IPS-15b (cell line): ENCODE measurements at regions not wholly inside any gene's neighbourhood (a gene's known extent, or its start where the extent isn't known, plus 50 kb on each side); places are given as distances from the start of the nearest gene placed in this dataset.

Experiments
- H3K27me3 ChIP-seq: one replicate; pipeline ENCODE4 v1.6.1; 2013; ENCODE audit warnings: low read length; ENCODE audit not compliant: control insufficient read depth, insufficient read depth
- H3K36me3 ChIP-seq: one replicate; pipeline ENCODE4 v1.6.1; 2013; ENCODE audit warnings: low read length; ENCODE audit not compliant: control insufficient read depth, insufficient read depth
- H3K4me1 ChIP-seq: one replicate; pipeline ENCODE4 v1.6.1; 2013; ENCODE audit warnings: mild to moderate bottlenecking, low read length; ENCODE audit not compliant: control insufficient read depth, insufficient read depth
- H3K4me3 ChIP-seq: one replicate; pipeline ENCODE4 v1.5.1; 2013; ENCODE audit warnings: low read depth, low read length
- H3K9ac ChIP-seq: one replicate; pipeline ENCODE4 v1.6.1; 2013; ENCODE audit warnings: low read depth, mild to moderate bottlenecking, low read length
- H3K9me3 ChIP-seq: one replicate; pipeline ENCODE4 v1.6.1; 2013; ENCODE audit warnings: mild to moderate bottlenecking, low read length; ENCODE audit not compliant: control insufficient read depth, insufficient read depth

DNA sequence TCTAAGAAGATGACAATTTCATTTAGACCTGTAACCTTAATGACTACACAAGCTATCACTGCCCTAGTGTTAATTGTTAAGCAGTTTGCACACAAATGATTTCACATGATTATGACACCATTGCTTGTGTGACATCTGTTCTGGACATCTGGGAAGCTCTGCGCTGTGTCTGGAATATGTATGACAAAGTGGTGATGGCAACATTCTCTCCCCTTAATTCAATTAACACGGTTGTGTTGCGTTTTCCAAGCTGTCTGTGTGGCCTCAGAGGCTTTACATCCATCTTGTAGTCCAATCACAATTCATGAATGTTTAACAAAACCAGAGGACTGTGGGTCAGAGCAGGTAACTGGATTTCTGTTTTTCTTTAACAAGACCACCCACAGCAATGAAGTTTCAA, 204.4 kb downstream of the COG6 start:
- Histone ChIP-seq H3K36me3 (no peaks in the 10 kb centered on the region), H3K4me3 (no peak overlapping the region), H3K9ac (no peak overlapping the region), H3K4me1 (no peaks in the 10 kb centered on the region), H3K27me3 (no peaks in the 10 kb centered on the region), H3K9me3 (no peaks in the 10 kb centered on the region)

DNA sequence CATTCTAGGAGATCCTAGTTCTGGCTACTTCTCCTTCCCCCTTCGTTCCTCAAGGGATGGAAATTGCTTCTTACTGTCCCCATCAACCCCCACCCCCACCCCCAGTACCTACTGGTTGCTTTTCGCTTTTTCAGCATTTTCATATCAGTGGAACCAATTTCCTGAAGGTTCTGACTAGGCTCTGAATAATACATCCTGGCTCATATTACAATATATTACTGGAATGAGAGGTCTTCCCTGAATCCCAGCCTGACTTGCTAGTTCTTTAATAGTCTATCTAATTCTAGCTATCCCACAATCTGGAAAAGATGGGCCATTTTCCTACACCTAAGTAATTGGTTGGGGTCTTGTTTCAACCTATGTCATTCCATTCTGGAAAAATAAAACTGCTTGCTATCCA, 207.4 kb downstream of the COG6 start:
- Histone ChIP-seq H3K27me3 (no peaks in the 10 kb centered on the region), H3K9ac (no peak overlapping the region), H3K4me3 (no peak overlapping the region), H3K9me3 (no peaks in the 10 kb centered on the region), H3K4me1 (no peaks in the 10 kb centered on the region), H3K36me3 (no peaks in the 10 kb centered on the region)

DNA sequence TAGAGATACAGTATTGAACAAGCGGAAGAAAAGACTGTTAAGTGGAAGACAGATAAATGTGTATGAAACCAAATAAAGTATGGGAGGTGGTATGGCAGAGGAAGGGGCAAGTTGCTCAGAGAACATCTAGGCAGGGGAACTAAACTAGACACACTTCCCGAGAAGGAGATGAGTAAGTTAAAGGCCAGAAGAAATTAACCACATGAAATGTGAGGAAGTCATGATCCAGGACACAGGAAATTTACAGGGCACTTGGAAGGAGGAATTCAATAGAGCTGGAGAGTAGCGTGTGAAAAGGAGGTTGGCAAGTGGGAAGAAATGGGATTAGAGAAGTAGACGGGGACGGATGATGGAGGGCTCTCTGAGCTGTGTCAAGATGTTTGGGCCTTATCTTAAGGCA, 208.8 kb downstream of the COG6 start:
- no peaks in the 10 kb centered on the region for H3K4me1 ChIP-seq
- no peak overlapping the region for H3K9ac ChIP-seq
- H3K36me3 ChIP-seq: no peaks in the 10 kb centered on the region
- H3K4me3 ChIP-seq: no peak overlapping the region
- no peaks in the 10 kb centered on the region for H3K9me3 ChIP-seq
- H3K27me3 ChIP-seq: no peaks in the 10 kb centered on the region

DNA sequence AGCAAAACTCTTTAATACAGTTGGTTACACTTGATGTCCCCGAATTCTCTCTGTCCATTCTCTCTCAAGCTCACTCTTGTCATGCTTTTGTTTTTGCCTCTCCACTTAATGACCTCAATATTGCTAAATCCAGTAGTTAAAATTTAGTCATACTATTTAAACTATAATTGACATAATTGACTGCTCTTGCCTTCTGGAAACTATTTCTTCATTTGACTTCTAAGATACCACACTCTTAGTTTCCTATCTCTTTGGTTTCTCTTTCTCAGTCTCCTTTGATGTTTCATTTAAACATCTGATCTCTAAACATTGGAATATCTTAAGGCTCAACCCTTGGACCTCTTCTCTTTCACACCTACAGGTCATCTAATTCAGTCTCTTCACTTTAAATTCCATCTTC, 211.3 kb downstream of the COG6 start:
- Histone ChIP-seq H3K9me3 (no peaks in the 10 kb centered on the region), H3K9ac (no peak overlapping the region), H3K4me1 (no peaks in the 10 kb centered on the region), H3K27me3 (no peaks in the 10 kb centered on the region), H3K36me3 (no peaks in the 10 kb centered on the region), H3K4me3 (no peak overlapping the region)

DNA sequence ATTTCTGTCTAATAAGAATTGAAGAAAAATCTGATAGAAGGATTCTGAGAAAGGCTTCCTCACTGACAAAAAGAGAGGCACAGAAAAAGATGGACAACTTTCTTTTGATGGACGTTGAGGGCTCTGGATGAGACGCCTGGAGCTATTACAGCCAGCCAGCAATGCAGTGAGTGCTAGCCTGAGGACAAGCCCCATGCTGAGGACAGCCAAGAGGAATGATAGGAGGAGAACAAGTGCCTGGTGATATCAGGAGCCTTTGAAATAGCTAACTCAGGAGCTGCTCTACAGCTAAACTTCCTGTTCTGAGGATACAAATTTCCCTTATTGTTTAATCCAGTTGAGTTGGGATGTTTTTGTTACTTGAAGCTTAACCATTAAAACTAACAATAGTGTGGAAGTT, 212.3 kb downstream of the COG6 start:
- Histone ChIP-seq H3K36me3 (no peaks in the 10 kb centered on the region), H3K27me3 (no peaks in the 10 kb centered on the region), H3K9me3 (no peaks in the 10 kb centered on the region), H3K9ac (no peak overlapping the region), H3K4me1 (no peaks in the 10 kb centered on the region), H3K4me3 (no peak overlapping the region)

DNA sequence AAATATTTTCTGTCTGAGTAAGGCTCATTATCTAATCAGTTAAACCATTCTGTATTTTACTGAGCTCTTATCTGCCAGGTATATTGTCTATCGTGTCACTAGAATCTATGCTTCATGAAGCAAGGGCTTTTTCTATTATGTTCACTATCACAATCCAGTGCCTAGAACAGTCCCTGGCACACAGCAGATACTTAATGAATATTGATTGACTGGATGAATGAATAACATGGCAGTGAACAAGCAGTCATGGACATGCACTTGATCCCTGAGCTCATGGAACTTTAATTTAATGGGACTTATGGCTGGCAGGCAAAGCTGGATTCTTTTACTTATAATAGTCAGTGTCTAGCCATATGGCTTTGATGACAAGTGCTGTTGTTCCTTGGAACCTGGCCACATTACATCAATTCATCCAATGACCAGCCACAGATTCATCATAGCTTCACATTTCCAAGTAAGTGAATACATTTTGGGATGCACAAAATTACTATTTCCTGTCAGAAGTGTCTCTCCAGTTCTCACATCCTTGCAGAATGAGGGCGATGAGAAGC, 214.8 kb downstream of the COG6 start:
- no peak overlapping the region for H3K4me3 ChIP-seq
- no peak overlapping the region for H3K9ac ChIP-seq
- H3K27me3 ChIP-seq: no peaks in the 10 kb centered on the region
- H3K9me3 ChIP-seq: no peaks in the 10 kb centered on the region
- no peaks in the 10 kb centered on the region for H3K4me1 ChIP-seq
- H3K36me3 ChIP-seq: no peaks in the 10 kb centered on the region

DNA sequence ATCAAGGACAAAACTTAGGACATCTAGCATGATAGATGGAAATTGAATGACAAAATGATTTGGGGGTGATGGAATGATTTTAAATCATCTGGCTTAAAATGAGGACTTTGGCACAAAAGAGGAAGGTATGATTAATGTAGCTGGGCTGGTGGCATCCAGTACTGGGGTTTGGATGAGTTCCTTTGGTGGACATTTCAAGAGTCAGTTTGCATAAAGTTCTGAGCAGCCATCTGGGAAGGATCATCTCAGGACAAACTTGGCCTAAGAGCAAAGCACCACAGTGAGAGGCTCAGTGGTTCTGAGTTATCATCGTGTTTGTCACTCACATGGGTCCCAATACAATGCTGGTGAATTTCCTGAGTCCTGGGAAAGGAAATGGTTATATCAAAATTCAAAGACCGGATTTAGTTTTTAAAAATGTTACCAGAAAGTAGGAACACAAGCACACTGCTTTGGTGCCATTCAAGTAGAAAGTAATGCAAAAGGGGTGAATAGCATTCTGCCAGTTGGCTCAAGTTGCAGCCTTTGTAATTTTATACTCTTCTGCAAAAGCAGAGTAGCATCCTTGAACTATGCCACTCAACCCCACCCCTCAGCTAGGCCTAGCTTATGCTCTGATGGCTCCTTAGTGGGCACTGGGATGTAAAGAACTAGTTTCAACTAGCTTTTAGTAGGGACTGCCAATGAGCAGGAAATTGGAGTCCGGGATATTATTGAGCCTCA, 219.0 kb downstream of the COG6 start:
- no peaks in the 10 kb centered on the region for H3K36me3 ChIP-seq
- H3K4me1 ChIP-seq: no peaks in the 10 kb centered on the region
- no peaks in the 10 kb centered on the region for H3K27me3 ChIP-seq
- H3K4me3 ChIP-seq: no peak overlapping the region
- no peaks in the 10 kb centered on the region for H3K9me3 ChIP-seq
- no peak overlapping the region for H3K9ac ChIP-seq

DNA sequence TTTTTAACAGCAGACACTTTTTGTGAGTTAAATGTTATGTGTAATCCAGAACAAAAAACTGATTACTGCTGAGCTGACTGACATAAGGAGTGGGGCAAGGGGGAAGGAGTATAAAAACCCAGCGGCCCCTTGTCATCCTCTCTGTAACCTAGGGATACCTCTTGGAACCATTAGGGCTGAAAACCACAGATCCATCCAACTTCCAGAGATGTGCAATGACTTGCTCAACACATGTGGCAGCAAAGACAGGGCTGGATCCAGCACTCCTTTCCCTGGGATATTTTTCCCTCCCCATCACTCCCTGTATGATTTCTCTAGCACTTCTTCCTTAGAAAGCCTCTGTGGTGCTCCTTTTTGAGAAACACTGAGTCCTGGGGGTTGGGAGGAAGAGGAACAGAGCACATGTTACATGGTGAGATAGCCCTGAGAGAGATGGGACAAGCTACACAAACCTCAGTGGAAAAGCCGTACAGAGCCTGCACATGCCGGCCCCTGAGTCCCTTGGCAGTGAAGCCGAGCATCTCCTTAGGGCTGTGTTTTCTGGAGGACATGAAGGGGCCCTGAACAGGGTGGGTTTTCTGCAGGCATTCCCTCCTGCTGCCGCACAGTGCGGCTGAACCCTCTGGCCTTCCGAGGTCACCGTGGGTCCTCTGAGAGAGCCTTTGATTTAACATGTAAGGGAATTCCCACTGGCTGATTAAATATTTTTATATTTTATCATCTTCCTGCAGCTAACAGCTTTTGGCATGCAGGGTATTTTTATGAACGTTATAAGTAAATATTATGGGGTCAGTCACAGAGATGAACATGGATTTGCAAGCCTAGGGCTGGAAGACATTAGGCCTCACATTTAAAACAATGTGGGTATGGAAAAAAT, 219.9 kb downstream of the COG6 start:
- Histone ChIP-seq H3K4me3 (no peak overlapping the region), H3K27me3 (no peaks in the 10 kb centered on the region), H3K9ac (no peak overlapping the region), H3K9me3 (no peaks in the 10 kb centered on the region), H3K36me3 (no peaks in the 10 kb centered on the region), H3K4me1 (no peaks in the 10 kb centered on the region)

DNA sequence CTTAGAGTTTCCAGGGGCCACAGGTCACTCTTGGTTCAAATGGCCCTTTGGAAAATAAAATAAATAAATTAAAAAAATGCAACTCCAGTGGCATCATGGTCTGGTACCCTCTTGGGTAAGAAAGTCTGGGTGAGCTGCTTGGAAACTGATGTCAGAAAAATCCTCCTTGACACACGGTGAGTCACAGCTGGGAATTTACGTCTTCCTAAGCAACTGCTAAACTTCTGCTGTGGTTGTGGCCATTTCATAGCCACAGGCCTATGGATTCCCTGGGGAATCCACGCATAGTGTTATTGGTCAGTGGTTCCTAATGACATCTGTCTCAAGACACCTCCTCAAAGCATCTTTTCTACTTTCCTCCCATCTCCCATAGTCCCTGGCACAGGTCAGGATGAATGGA, 220.8 kb downstream of the COG6 start:
- H3K9ac ChIP-seq: no peak overlapping the region
- no peaks in the 10 kb centered on the region for H3K27me3 ChIP-seq
- H3K4me3 ChIP-seq: no peak overlapping the region
- no peaks in the 10 kb centered on the region for H3K36me3 ChIP-seq
- no peaks in the 10 kb centered on the region for H3K9me3 ChIP-seq
- no peaks in the 10 kb centered on the region for H3K4me1 ChIP-seq

DNA sequence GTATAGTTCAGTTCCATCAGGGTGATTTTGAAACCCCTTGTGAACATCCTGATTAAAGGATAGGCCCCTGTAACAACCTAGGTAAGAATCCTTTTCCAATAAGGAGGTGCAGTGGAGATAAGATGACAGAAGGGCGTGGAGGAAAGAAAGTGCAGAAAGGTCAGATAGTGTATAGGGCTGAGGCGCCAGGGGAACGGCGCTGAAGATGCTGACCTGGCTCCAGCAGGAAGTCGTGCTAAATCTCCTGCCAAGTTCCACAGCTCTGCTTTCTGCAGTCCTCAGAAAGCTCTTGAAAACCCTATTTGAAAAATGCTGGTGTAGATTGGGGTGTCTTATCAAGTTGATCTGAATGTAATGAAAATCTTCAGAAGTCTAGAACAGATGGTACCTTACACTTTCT, 221.7 kb downstream of the COG6 start:
- H3K9me3 ChIP-seq: no peaks in the 10 kb centered on the region

DNA sequence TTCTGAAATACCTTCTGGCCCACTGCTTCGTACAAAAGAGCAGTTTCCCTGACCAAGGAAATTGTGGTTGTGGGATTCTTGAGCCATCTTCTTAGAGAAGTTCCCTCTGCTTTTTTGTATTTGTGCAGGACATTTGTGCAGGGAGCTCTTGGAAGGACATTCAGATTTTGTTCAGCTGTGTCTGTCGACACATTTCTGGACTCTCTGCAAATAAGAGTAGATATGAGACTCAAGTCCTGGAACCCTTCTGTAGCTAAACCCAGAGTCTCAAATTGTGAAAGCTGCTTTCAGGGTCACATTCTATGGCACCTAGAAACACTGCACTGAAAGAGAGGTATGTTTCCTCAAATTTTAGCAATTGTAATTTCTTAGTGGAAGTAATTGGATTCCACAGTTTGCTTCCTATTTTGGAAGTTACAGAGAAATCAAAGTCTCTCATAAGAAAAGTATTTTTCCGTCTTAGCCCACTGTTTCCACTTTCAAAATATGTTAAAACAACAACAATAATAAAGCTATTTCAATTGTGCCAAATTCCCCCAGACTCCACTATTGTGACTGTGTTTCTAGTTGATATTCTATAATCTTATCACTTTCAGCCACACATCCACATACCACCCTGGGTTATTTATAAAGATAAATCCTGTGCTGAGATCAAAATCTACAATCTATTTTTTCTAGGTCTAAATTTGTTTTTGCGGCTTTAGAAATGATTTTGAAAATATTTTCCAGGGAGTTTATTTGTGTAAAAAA, 224.0 kb downstream of the COG6 start:
- no peaks in the 10 kb centered on the region for H3K9me3 ChIP-seq
- H3K9ac ChIP-seq: no peak overlapping the region
- no peaks in the 10 kb centered on the region for H3K36me3 ChIP-seq
- H3K4me3 ChIP-seq: no peak overlapping the region
- H3K27me3 ChIP-seq: no peaks in the 10 kb centered on the region
- H3K4me1 ChIP-seq: no peaks in the 10 kb centered on the region

More for the DNA sequence above, 221.7 kb downstream of the COG6 start:
- H3K9ac ChIP-seq: no peak overlapping the region
- H3K4me1 ChIP-seq: no peaks in the 10 kb centered on the region
- H3K36me3 ChIP-seq: no peaks in the 10 kb centered on the region
- no peak overlapping the region for H3K4me3 ChIP-seq
- no peaks in the 10 kb centered on the region for H3K27me3 ChIP-seq
